AG04450 (cell line): ENCODE measurements at regions not wholly inside any gene's neighbourhood (a gene's known extent, or its start where the extent isn't known, plus 50 kb on each side); places are given as distances from the start of the nearest gene placed in this dataset.
"Not testable (repeated sequence)": the region's sequence is repeated elsewhere in the genome, so short reads cannot be mapped to it uniquely, and the experiment has no call there.

Experiments
- CTCF ChIA-PET: fragments of 300-600, 350-600 bp; formaldehyde crosslinking; extraction: SDS; loops from one replicate; lab custom pipeline; 2022; ENCODE audit warnings: antibody characterized with exemption, inconsistent platforms; lab: Charles Lee
- POLR2A ChIA-PET: fragments of 350-600 bp; formaldehyde crosslinking; extraction: SDS; loops from one replicate; lab custom pipeline; 2021; ENCODE audit warnings: antibody characterized with exemption, inconsistent platforms; lab: Yijun Ruan, JAX
- DNase-seq: peaks from one replicate; pipeline ENCODE4 v3.0.0-alpha.2; 2011; ENCODE audit warnings: low read depth, low spot score
- H3K27ac ChIP-seq: one replicate; pipeline ENCODE4 v1.5.1; 2012; ENCODE audit warnings: low read depth, low read length, control low read depth
- H3K27me3 ChIP-seq: one replicate; pipeline ENCODE4 v1.6.0; 2012; ENCODE audit warnings: low read length; ENCODE audit not compliant: control insufficient read depth, insufficient read depth
- H3K4me3 ChIP-seq: 2 replicates; pipeline ENCODE4 v1.5.1; 2011; ENCODE audit warnings: mild to moderate bottlenecking, low read depth, low read length, control low read depth
- H3K9me3 ChIP-seq: 2 replicates; pipeline ENCODE4 v1.5.1; 2012; ENCODE audit warnings: low read length; ENCODE audit not compliant: control insufficient read depth, insufficient read depth
- TF ChIP-seq, protein P1 (sequence below): IDR thresholded peaks from 2 replicates; pipeline ENCODE4 v1.5.1; 2011; ENCODE audit warnings: low read depth, low read length, control low read depth, inconsistent platforms

DNA sequence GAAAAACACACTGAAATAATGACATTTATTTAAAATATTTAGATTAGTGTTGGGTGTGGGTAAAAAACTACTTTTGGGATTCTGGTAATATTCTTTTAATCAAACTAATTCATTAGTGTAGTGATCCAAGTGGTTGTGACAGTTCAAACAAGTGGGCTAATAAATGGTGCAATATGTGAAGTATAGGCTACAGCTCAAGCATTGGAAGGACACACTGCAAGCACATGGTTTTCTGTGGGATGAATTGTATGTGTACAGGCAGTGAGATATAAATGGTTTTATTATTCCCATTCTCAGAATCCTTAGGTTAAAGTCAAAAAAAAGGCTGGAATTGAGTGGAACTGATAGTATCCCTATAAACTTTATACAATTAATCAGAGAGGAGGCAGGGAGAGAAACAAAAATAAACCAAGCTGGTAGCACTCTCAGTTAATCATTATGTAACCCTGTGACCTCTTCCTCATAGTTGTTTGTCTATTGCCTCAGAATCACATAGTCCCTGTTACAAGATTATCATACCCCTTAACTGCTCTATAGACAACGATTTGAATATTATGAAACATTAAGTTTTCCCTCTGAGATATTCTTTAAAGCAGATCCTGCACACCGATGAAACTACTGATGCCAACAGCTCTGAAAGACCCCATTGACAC, 1755.4 kb upstream of the ACO1 start:
- Histone ChIP-seq H3K27me3 (no peaks in the 10 kb centered on the region), H3K27ac (no peak overlapping the region), H3K9me3 (no peaks in the 10 kb centered on the region), H3K4me3 (no peak overlapping the region)
- POLR2A ChIA-PET = no interaction called here
- DNase-seq = no peak
- CTCF ChIA-PET = no interaction called here
- TF ChIP-seq, protein P1, sequence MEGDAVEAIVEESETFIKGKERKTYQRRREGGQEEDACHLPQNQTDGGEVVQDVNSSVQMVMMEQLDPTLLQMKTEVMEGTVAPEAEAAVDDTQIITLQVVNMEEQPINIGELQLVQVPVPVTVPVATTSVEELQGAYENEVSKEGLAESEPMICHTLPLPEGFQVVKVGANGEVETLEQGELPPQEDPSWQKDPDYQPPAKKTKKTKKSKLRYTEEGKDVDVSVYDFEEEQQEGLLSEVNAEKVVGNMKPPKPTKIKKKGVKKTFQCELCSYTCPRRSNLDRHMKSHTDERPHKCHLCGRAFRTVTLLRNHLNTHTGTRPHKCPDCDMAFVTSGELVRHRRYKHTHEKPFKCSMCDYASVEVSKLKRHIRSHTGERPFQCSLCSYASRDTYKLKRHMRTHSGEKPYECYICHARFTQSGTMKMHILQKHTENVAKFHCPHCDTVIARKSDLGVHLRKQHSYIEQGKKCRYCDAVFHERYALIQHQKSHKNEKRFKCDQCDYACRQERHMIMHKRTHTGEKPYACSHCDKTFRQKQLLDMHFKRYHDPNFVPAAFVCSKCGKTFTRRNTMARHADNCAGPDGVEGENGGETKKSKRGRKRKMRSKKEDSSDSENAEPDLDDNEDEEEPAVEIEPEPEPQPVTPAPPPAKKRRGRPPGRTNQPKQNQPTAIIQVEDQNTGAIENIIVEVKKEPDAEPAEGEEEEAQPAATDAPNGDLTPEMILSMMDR = no peak

DNA sequence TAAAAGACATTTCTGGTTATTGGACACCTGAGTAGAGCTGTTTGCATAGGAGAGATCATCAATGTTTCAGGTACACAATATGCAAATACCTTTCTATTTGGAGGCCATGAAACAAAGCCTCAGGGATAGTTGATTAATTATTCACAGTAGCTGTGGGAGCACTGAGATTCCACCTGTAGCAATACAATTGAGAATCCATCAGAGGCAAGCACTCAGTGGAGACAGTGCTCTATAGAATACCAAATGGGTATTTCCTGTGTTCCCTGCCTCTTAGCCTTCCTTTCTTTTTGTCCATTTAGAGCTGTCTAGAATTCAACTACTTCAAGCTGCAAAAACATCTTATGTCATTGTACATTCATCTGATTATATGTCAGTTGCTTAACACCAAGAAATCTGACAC, 1754.0 kb upstream of the ACO1 start:
- ChIA-PET CTCF (no interaction called here), POLR2A (no interaction called here)
- TF ChIP-seq, protein P1 = no peak
- DNase-seq = no peak
- Histone ChIP-seq H3K27ac (no peak overlapping the region), H3K27me3 (no peaks in the 10 kb centered on the region), H3K4me3 (no peak overlapping the region), H3K9me3 (no peaks in the 10 kb centered on the region)

DNA sequence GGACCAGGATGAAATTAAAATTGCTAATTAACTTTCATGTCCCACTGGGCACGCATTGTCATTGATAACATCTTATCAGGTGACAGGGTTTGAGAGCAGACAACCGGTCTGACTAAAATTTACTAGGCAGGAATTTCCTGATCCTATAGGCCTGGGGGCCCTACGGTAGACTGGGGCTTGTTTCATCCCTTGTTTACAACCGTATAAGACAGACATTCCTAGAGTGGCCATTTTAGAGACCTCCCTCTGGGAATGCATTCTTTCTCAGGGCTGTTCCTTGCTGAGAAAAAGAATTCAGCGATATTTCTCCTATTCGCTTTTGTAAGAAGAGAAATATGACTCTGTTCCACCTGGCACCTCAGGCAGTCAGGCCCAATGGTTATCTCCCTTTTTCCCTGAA, 1737.8 kb upstream of the ACO1 start:
- CTCF ChIA-PET, DNase-seq, H3K27ac ChIP-seq, H3K27me3 ChIP-seq, POLR2A ChIA-PET, H3K4me3 ChIP-seq: not testable (repeated sequence)
- H3K9me3 ChIP-seq = peaks cover 13% of the 10 kb centered on the region

DNA sequence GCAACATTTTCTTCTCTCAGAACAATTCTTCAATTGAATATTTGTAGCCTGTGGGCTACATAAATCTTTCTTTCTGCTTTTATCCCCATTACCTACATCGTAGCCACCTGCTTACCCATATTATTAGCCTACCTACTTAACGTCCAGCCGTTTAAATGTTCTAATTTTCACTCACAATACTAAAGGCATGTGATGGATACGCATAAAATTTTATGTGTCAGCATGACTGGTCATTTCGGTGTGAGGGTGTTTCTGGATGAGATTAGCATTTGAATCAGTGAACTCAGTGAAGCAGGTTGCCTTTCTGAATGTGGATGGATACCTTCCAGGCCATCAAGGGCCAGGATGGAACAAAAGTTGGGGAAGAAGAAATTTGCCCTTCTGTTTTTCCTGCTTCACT, 1722.5 kb upstream of the ACO1 start:
- TF ChIP-seq, protein P1 = no peak
- POLR2A ChIA-PET = no interaction called here
- no peak overlapping the region for H3K4me3 ChIP-seq
- CTCF ChIA-PET = no interaction called here
- DNase-seq = no peak
- no peak overlapping the region for H3K27ac ChIP-seq
- H3K9me3 ChIP-seq = no peaks in the 10 kb centered on the region; the same call in 1 of the 2 replicates
- no peaks in the 10 kb centered on the region for H3K27me3 ChIP-seq

DNA sequence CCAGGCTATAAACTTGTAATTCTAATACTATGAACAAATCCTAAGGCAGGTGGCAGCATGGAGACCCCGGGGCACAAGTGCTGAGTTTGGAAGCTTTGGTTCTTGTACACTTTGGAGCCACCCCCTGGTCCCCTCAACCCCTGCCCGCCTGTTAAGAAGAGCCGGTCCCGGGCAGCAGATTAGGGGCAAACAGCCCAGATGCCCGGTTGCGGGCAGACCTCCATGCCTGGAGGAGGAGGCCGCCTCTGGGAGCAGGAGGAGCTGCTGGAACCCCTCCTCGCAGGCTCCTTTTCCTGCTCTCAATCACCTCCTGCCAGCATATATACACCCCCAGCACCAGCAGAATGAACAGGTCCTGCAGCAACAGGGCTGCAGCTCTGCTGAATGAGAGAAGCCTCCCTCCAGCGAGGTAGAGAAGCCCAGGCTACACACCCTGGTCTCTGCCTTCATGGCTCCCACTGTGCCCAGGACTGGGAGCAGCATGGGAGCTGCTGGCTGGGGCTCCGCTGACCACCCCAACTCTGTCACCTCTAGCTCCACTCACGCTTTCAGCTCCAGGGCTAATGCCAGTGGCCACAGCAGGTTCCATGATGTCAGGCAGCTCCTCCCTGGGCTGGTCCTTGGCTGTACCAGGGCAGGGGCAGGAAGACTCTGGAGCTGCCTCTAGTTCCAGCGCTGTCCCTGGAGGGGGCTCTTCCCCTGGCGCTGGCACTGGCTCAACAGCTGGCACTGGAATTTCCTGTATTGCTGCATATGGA, 1713.5 kb upstream of the ACO1 start:
- DNase-seq = no peak
- H3K4me3 ChIP-seq = no peak overlapping the region
- no peaks in the 10 kb centered on the region for H3K27me3 ChIP-seq
- TF ChIP-seq, protein P1 = no peak
- ChIA-PET CTCF (no interaction called here), POLR2A (no interaction called here)
- no peak overlapping the region for H3K27ac ChIP-seq
- H3K9me3 ChIP-seq = peaks cover 21% of the 10 kb centered on the region
